Endothelial cell of umbilical vein (primary cell): ENCODE measurements at regions not wholly inside any gene's neighbourhood (a gene's known extent, or its start where the extent isn't known, plus 50 kb on each side); places are given as distances from the start of the nearest gene placed in this dataset.

ENCODE experiments used
- BruUV-seq: library from RNA; stranded (reverse); fragments of 400-500 nt; replicated peaks from 2 replicates; lab custom pipeline; 2021; lab: Mats Ljungman, UMichigan
- CTCF ChIA-PET: fragments of 300-600, 350-600 bp; sonication (Branson Sonifier 250); formaldehyde crosslinking; loops from one replicate; lab custom pipeline; 2021; ENCODE audit warnings: antibody characterized with exemption, inconsistent platforms; lab: Charles Lee
- POLR2A ChIA-PET: fragments of 300-600, 350-600 bp; sonication (Branson Sonifier 250); formaldehyde crosslinking; loops from one replicate; lab custom pipeline; 2021; ENCODE audit warnings: antibody characterized with exemption, inconsistent platforms; lab: Charles Lee
- DNase-seq: peaks from one replicate; pipeline ENCODE4 v3.0.0-alpha.2; 2011; ENCODE audit warnings: low read depth, low spot score
- FAIRE-seq: peaks from 2 replicates; lab custom pipeline; 2011; peaks lifted over from hg19 to GRCh38; lab: Jason Lieb, UNC
- H2AFZ ChIP-seq: 2 replicates; pipeline ENCODE4 v1.6.0; 2012; ENCODE audit warnings: low read depth, low read length, control low read depth, inconsistent platforms
- H3K27ac ChIP-seq: 2 replicates; pipeline ENCODE4 v1.5.1; 2011; ENCODE audit warnings: low read depth, mild to moderate bottlenecking, control low read depth, low read length, moderate library complexity; ENCODE audit not compliant: insufficient read depth
- H3K27me3 ChIP-seq, 2 experiments: 2 replicates each; pipeline versions ENCODE4 v1.6.0 to v1.6.1; 2011; ENCODE audit warnings: low read length in 2 of 2, mixed read lengths in 1 of 2; ENCODE audit not compliant: control insufficient read depth in 2 of 2, insufficient read depth in 2 of 2
- H3K36me3 ChIP-seq, 2 experiments: 2 replicates in 1 of 2; 3 replicates in 1 of 2; pipeline ENCODE4 v1.5.1; 2011; ENCODE audit warnings: low read length in 2 of 2, mild to moderate bottlenecking in 1 of 2, moderate library complexity in 1 of 2; ENCODE audit not compliant: control insufficient read depth in 2 of 2, insufficient read depth in 2 of 2; ENCODE audit errors: extremely low read depth in 1 of 2
- H3K4me1 ChIP-seq: 3 replicates; pipeline ENCODE4 v1.5.1; 2011; ENCODE audit warnings: mild to moderate bottlenecking, low read length; ENCODE audit not compliant: control insufficient read depth, insufficient read depth; ENCODE audit errors: extremely low read depth
- H3K4me2 ChIP-seq: 2 replicates; pipeline ENCODE4 v1.6.1; 2011; ENCODE audit warnings: low read length, control low read depth, mixed read lengths; ENCODE audit not compliant: insufficient read depth
- H3K4me3 ChIP-seq, 3 experiments: fragments of 200-600 bp in 1 of 3; sonication (generic), shearing (Covaris generic) in 1 of 3; replicated peaks in 1 of 3; 2 replicates each; pipeline ENCODE4 v1.5.1; 2011 to 2016; ENCODE audit warnings: control low read depth in 3 of 3, low read length in 3 of 3, mild to moderate bottlenecking in 2 of 3, inconsistent platforms in 1 of 3, low read depth in 1 of 3, moderate library complexity in 1 of 3; ENCODE audit not compliant: insufficient read depth in 1 of 3
- H3K79me2 ChIP-seq: 2 replicates; pipeline ENCODE4 v1.6.0; 2012; ENCODE audit warnings: low read length, inconsistent platforms; ENCODE audit not compliant: control insufficient read depth, insufficient read depth
- H3K9ac ChIP-seq: replicated peaks from 2 replicates; pipeline ENCODE3; 2011; ENCODE audit warnings: low read length, control low read depth; ENCODE audit not compliant: insufficient read depth; ENCODE audit errors: extremely low read depth
- H3K9me1 ChIP-seq: replicated peaks from 3 replicates; pipeline ENCODE4 v1.6.0; 2011; ENCODE audit warnings: mild to moderate bottlenecking, low read length; ENCODE audit not compliant: control insufficient read depth, insufficient read depth; ENCODE audit errors: extremely low read depth
- H3K9me3 ChIP-seq: replicated peaks from 2 replicates; pipeline ENCODE4 v1.5.1; 2012; ENCODE audit warnings: low read length, inconsistent platforms; ENCODE audit not compliant: control insufficient read depth, insufficient read depth
- H4K20me1 ChIP-seq: replicated peaks from 2 replicates; pipeline ENCODE3; 2011; ENCODE audit warnings: mild to moderate bottlenecking, low read length; ENCODE audit not compliant: control insufficient read depth, insufficient read depth; ENCODE audit errors: extremely low read depth
- CTCF ChIP-seq, 2 donors: IDR thresholded peaks; 1 replicate in 1 of 2; 2 replicates in 1 of 2; pipeline ENCODE4 v1.5.1; 2011; ENCODE audit warnings: low read length in 2 of 2, mild to moderate bottlenecking in 2 of 2, moderate library complexity in 2 of 2, control low read depth in 1 of 2, inconsistent platforms in 1 of 2, low read depth in 1 of 2; ENCODE audit not compliant: insufficient read depth in 1 of 2; ENCODE audit errors: extremely low read depth in 1 of 2
- EZH2 ChIP-seq: IDR thresholded peaks from 2 replicates; pipeline ENCODE4 v1.6.1; 2012; ENCODE audit warnings: borderline replicate concordance, low read depth, mild to moderate bottlenecking, moderate library complexity, low read length, inconsistent platforms; ENCODE audit not compliant: severe bottlenecking
- FOS ChIP-seq: IDR thresholded peaks from 2 replicates; pipeline ENCODE4 v1.6.1; 2011; ENCODE audit warnings: mild to moderate bottlenecking, low read length, moderate library complexity, borderline replicate concordance; ENCODE audit not compliant: insufficient read depth
- GATA2 ChIP-seq: IDR thresholded peaks from 2 replicates; pipeline ENCODE4 v1.7.0; 2011; ENCODE audit warnings: low read depth, mild to moderate bottlenecking, moderate library complexity, mixed read lengths, low read length; ENCODE audit not compliant: insufficient read length, insufficient read depth
- JUN ChIP-seq: IDR thresholded peaks from 2 replicates; pipeline ENCODE4 v1.6.1; 2011; ENCODE audit warnings: borderline replicate concordance, low read depth; ENCODE audit not compliant: insufficient read length, insufficient read depth
- MAX ChIP-seq: IDR thresholded peaks from 2 replicates; pipeline ENCODE4 v1.6.1; 2011; ENCODE audit not compliant: insufficient read depth, insufficient read length
- MYC ChIP-seq: IDR thresholded peaks from one replicate; pipeline ENCODE4 v1.6.1; 2011; ENCODE audit warnings: mild to moderate bottlenecking, low read depth, low read length
- POLR2A ChIP-seq: IDR thresholded peaks from 2 replicates; pipeline ENCODE4 v1.6.1; 2012; ENCODE audit warnings: low read depth, mild to moderate bottlenecking, control low read depth, low read length
- POLR2AphosphoS5 ChIP-seq: IDR thresholded peaks from 2 replicates; pipeline ENCODE4 v1.6.1; 2012; ENCODE audit warnings: low read depth, mild to moderate bottlenecking, control low read depth, low read length, moderate library complexity; ENCODE audit not compliant: insufficient read depth
- dilution Hi-C: fragments of 300-500 bp; cut with MboI; formaldehyde crosslinking; loops from one replicate; pipeline ENCODE4 v1.15.0; 2019; ENCODE audit warnings: low sequenced_read_pairs; ENCODE audit not compliant: extremely low pct_ligation_motif_present
- intact Hi-C: fragments of 100-400 bp; cut with micrococcal nuclease; formaldehyde crosslinking; loops from one replicate; pipeline ENCODE4 v1.10.0; 2022

GRCh38 chr3:117165601-117166051 lies 456.0 kb downstream of the TUSC7 start:
- Histone ChIP-seq H3K9me1 (no peaks in the 10 kb centered on the region), H3K4me1 (no peaks in the 10 kb centered on the region), H3K36me3 (no peaks in the 10 kb centered on the region), H3K4me3 (no peak overlapping the region), H3K27me3 (no peaks in the 10 kb centered on the region), H3K4me2 (no peak overlapping the region), H4K20me1 (no peaks in the 10 kb centered on the region), H2AFZ (no peak overlapping the region), H3K79me2 (no peaks in the 10 kb centered on the region), H3K27ac (no peak overlapping the region), H3K9ac (no peak overlapping the region), H3K9me3 (no peaks in the 10 kb centered on the region)
- ChIA-PET POLR2A (no interaction called here), CTCF (interaction anchor here (1.0 to 1.5 kb wide), 2 partner anchors 10 to 11 kb away, joined by 3 to 4 read pairs; no protein-coding TSS in a partner anchor)
- no peak for TF ChIP-seq GATA2
- TF ChIP-seq MYC: no peak
- TF ChIP-seq EZH2: no peak
- TF ChIP-seq FOS: no peak
- no peak for TF ChIP-seq JUN
- TF ChIP-seq POLR2A: no peak
- no peak for TF ChIP-seq MAX
- no peak for TF ChIP-seq CTCF (IDR thresholded peaks at IDR 0.05; ENCODE audit: extremely low read depth in 1 of 2, insufficient read depth in 1 of 2, low read depth in 1 of 2, low read length in 2 of 2)
- TF ChIP-seq POLR2AphosphoS5: no peak
- intact Hi-C loops (no loop called here), dilution Hi-C loops (no loop called here)
- BruUV-seq: no TSS peak
- FAIRE-seq (no peak), DNase-seq (no peak)
